Gastrocnemius medialis (tissue), 4 donors: ENCODE measurements at regions not wholly inside any gene's neighbourhood (a gene's known extent, or its start where the extent isn't known, plus 50 kb on each side); places are given as distances from the start of the nearest gene placed in this dataset.

Source experiments
- CTCF ChIP-seq, 5 experiments: fragments of 450-650 bp in 3 of 5; fragments of 200-600 bp in 2 of 5; sonication (generic) in 2 of 5; IDR thresholded peaks in 4 of 5; conservative IDR thresholded peaks in 1 of 5; 1 replicate in 4 of 5; 2 replicates in 1 of 5; pipeline ENCODE4 v1.5.1; 2016 to 2019; ENCODE audit warnings: antibody characterized with exemption in 5 of 5, mild to moderate bottlenecking in 3 of 5, moderate library complexity in 3 of 5
- POLR2A ChIP-seq, 2 donors: fragments of 450-650 bp; IDR thresholded peaks; one replicate each; pipeline ENCODE4 v1.6.1; 2017; ENCODE audit warnings: antibody characterized with exemption in 2 of 2, mild to moderate bottlenecking in 2 of 2, moderate library complexity in 2 of 2

GRCh38 chrX:132272826-132273225 lies 53.6 kb upstream of the RAP2C start:
- TF ChIP-seq CTCF (IDR thresholded peaks at IDR 0.05 in 4 of 5, conservative IDR thresholded peaks at IDR 0.05 in 1 of 5) (no peak), POLR2A (IDR thresholded peaks at IDR 0.05) (no peak)
